ENCODE measurements at regions not wholly inside any gene's neighbourhood (a gene's known extent, or its start where the extent isn't known, plus 50 kb on each side); places are given as distances from the start of the nearest gene placed in this dataset.

DNA sequence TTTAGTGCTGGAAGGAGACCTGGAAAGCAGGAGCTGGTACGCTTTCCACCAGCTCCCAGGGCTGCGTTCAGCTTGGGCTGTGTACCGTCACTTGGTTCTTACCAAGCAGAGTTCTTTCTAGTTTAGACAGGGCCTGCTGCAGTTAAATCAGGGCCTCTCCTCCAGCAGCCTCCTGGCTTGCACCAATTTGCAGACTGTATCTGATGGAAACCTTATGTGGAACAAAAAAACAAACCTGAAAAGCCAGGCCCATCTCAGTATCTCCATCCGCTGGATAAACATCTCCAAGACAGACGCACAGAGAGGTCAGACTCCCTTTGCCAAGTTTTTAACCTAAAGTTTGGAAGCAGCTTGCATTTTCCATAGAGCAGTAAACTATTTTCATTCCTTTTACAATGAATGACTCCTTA, 288.6 kb upstream of the SORL1-AS1 start (continued):
- TF ChIP-seq, protein P1, sequence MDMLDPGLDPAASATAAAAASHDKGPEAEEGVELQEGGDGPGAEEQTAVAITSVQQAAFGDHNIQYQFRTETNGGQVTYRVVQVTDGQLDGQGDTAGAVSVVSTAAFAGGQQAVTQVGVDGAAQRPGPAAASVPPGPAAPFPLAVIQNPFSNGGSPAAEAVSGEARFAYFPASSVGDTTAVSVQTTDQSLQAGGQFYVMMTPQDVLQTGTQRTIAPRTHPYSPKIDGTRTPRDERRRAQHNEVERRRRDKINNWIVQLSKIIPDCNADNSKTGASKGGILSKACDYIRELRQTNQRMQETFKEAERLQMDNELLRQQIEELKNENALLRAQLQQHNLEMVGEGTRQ (IDR thresholded peaks at IDR 0.05; ENCODE audit: borderline replicate concordance, low read depth, low read length) = no peak
- TF ChIP-seq GATA2 (CRISPR knock-in tag; IDR thresholded peaks at IDR 0.05) = peak; percentile 70
- TF ChIP-seq GABPA (IDR thresholded peaks at IDR 0.05; ENCODE audit: low read depth) = no peak
- peak; percentile 24 for TF ChIP-seq RAD21 (IDR thresholded peaks at IDR 0.05; ENCODE audit: low read length)
- TF ChIP-seq ELF1 (IDR thresholded peaks at IDR 0.05) = no peak
- TF ChIP-seq, protein P2, sequence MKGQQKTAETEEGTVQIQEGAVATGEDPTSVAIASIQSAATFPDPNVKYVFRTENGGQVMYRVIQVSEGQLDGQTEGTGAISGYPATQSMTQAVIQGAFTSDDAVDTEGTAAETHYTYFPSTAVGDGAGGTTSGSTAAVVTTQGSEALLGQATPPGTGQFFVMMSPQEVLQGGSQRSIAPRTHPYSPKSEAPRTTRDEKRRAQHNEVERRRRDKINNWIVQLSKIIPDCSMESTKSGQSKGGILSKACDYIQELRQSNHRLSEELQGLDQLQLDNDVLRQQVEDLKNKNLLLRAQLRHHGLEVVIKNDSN (IDR thresholded peaks at IDR 0.05; ENCODE audit: borderline replicate concordance, low read depth) = no peak
- no peak for TF ChIP-seq TAF1 (IDR thresholded peaks at IDR 0.05; ENCODE audit: borderline replicate concordance, low read depth, low read length)
- no peak; a peak in 1 of 4 replicates for TF ChIP-seq EP300 (IDR thresholded peaks at IDR 0.05; ENCODE audit: borderline replicate concordance in 1 of 2, low read depth in 1 of 2, low read length in 1 of 2)

DNA sequence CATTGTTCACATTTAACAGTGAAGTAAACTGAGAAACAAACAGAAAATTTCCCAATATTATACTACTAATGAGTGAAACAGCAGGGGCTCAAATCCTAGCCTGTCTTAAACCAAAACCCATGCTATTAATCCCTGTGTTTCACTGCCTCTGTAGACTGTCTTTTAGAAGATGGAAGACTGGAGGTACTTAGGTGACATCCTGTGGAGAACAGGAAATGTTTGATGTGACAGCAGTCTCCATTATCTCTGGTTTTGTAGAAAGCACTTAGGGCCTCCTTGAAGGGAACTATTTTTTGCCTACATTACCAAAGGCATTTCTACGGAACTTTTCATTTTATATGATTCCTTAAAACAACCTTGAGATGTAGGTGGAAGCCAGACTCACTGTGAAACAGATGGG, 288.1 kb upstream of the SORL1-AS1 start:
- TF ChIP-seq, protein P1 (IDR thresholded peaks at IDR 0.05; ENCODE audit: borderline replicate concordance, low read depth, low read length) = no peak
- TF ChIP-seq MXI1 (IDR thresholded peaks at IDR 0.05; ENCODE audit: low read depth, low read length) (no peak), ELF1 (IDR thresholded peaks at IDR 0.05) (no peak), NFIC (IDR thresholded peaks at IDR 0.05; ENCODE audit: borderline replicate concordance) (no peak), NRF1 (IDR thresholded peaks at IDR 0.05; ENCODE audit: low read depth, low read length) (no peak), JUND (IDR thresholded peaks at IDR 0.05) (no peak)
- TF ChIP-seq, protein P2 (IDR thresholded peaks at IDR 0.05; ENCODE audit: borderline replicate concordance, low read depth) = no peak
- TF ChIP-seq, protein P3, sequence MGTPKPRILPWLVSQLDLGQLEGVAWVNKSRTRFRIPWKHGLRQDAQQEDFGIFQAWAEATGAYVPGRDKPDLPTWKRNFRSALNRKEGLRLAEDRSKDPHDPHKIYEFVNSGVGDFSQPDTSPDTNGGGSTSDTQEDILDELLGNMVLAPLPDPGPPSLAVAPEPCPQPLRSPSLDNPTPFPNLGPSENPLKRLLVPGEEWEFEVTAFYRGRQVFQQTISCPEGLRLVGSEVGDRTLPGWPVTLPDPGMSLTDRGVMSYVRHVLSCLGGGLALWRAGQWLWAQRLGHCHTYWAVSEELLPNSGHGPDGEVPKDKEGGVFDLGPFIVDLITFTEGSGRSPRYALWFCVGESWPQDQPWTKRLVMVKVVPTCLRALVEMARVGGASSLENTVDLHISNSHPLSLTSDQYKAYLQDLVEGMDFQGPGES (IDR thresholded peaks at IDR 0.05; ENCODE audit: low read depth, low read length) = no peak
- 63% methylated on average over 1 of the region's 1 CpG for WGBS (ENCODE audit: low lambda C conversion rate)
- Histone ChIP-seq H4K20me1 (ENCODE audit: insufficient read depth) (no peaks in the 10 kb centered on the region), H3K4me2 (peak overlapping the region; percentile 45; the same call in 1 of the 2 replicates), H3K36me3 (replicated peaks in 1 of 2; ENCODE audit: control insufficient read depth in 1 of 2, insufficient read depth in 2 of 2, low read length in 1 of 2) (no peaks in the 10 kb centered on the region), H3K27me3 (ENCODE audit: insufficient read depth) (no peaks in the 10 kb centered on the region), H2AFZ (ENCODE audit: low read depth) (peak overlapping the region; percentile 91; the same call in 1 of the 2 replicates), H3K79me2 (ENCODE audit: insufficient read depth) (no peaks in the 10 kb centered on the region), H3K9ac (no peak overlapping the region), H3K27ac (ENCODE audit: low read depth in 2 of 2, low read length in 1 of 2) (peak overlapping the region; percentile 74 to 98), H3K9me2 (no peaks in the 10 kb centered on the region), H3K4me3 (ENCODE audit: low read depth in 2 of 2, low read length in 1 of 2) (no peak overlapping the region), H3F3A (replicated peaks; ENCODE audit: insufficient read depth) (no peaks in the 10 kb centered on the region), H3K4me1 (ENCODE audit: control insufficient read depth in 1 of 2, insufficient read depth in 2 of 2, low read depth in 1 of 2, low read length in 1 of 2) (peaks cover 9 to 20% of the 10 kb centered on the region in 2 experiments; a peak in 3 of 4 replicates), H3K9me3 (peaks cover 10% of the 10 kb centered on the region; the same call in 1 of the 2 replicates)
- DNase-seq = no peak
- CTCF ChIA-PET = interaction anchor here (0.9 to 1.8 kb wide), 4 partner anchors 19 to 462 kb away, joined by 3 to 16 read pairs (median 4); no protein-coding TSS in a partner anchor
- POLR2A ChIA-PET = interaction anchor here (1.7 kb wide), 1 partner anchor 69 kb away, joined by 4 read pairs; no protein-coding TSS in a partner anchor
